CD4-positive, alpha-beta T cell treated with Interleukin-10 for 1 hour (primary cell): ENCODE measurements at regions not wholly inside any gene's neighbourhood (a gene's known extent, or its start where the extent isn't known, plus 50 kb on each side); places are given as distances from the start of the nearest gene placed in this dataset.
A peak's percentile ranks its signal among the peaks of the same experiment; 100 is the strongest.

ENCODE experiments used
- DNase-seq: peaks from one replicate; pipeline ENCODE4 v3.0.0-alpha.2; 2020

DNA sequence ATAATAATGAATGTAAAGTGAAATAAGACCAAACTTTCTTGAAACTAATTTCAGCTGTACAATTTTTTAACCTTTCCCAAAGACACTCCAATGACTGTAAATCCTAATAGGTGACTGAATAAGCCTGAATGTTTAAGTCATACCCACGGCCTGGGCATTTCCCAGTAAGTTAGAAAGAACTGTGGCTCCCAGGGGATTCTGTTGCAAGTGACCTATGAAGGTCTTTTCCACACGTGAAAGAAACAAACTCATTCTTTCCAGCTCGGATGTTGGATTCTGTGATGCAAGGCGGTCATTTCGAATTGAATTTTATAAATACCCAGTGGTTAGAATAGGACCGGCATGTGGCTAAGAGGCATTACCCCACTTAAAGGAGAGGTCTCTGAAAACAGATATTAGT is 1134.4 kb downstream of the GALC start:
- no peak for DNase-seq

DNA sequence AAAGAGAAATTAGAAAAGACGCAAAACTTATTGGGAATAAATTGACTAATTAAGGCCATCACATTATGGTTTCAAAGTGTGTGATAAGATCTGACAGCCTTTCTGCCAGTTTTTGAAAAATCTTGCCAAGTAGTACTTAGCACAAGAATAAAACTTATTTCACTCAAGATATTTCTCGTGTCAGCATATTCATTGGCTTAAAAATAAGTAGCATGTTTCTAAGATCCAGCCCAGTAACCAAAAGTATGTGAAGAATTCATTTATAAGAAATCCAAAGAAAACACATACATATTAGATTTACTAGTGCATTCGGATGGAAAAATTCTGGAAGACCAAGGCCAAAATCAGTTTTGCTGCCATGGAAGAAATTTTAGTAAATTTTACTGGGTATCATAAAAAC is 1135.0 kb downstream of the GALC start:
- DNase-seq: no peak

DNA sequence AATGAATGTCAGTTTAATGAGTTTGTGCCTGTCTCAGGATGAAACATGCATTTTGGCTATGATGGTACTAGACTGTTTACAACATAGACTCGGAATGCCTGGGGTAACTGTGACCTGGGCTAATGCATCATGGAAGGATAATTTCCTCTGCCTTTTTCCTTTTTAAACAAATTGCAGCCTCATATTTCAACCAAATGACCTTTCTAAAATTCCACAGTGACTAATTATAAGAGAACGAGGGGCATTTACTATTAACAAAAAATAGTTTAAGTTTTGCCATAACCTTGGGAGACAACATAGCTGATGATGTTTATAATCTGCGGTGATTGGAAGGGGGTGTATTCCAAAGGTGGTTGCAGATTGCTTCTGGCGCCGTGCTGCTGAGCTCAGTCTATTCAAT is 1140.5 kb downstream of the GALC start:
- no peak for DNase-seq

DNA sequence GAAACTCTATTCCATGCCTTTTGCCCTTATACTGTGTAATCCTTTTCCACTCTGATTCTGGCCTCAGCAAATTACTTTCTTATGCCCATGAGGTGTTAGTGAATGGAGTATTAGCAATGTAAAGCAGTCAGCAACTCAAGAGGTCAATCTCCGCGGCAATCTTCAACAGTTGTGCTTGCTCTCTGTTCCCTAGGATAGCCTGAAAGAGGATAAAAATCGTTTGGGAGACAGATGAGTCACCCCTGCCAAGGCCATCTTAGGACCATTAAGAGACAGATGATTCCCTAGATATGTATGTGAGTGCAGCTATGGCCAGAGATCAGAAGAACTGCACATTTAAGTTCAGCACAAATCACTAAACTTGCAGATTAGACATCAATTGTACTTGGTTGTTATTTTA is 1145.8 kb downstream of the GALC start:
- no peak for DNase-seq

DNA sequence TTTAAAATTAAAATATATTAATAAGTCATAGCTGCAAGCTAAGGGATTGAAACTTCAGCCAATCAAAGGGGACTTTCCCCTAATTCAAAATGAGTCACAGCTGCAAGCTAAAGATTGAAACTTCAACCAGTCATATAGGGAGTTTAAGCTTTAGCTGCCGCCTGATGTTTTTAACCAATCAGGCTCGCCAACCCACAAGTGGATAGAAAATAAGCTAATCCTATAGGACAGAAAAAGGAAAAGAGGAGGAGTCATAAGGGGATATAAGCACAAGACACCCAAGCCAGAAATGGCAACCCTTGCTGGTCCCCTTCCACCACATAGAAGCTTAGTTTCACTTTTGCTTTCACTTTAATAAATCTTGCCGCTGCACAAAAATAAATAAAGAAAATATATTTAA is 1154.6 kb downstream of the GALC start:
- peak; percentile 10 for DNase-seq

DNA sequence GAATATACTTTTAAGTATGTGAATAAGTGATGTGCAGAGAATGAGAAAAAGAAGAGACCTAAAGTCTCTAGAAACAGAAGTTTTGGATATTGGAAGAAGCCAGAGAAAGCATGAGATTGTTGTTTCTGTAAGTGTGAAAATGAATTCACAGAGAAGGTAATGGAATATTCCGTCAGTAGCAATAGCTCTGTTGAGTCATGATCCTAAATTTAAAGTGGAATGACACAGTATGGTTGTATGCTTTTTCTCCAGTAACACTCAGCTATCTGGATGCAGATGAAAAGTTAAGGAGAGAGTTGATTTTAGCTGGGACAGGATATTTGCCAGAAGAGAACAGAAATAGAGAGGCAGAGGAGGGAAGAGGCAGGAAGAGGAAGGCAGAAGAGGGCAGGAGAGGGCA is 1166.3 kb downstream of the GALC start:
- DNase-seq: no peak

DNA sequence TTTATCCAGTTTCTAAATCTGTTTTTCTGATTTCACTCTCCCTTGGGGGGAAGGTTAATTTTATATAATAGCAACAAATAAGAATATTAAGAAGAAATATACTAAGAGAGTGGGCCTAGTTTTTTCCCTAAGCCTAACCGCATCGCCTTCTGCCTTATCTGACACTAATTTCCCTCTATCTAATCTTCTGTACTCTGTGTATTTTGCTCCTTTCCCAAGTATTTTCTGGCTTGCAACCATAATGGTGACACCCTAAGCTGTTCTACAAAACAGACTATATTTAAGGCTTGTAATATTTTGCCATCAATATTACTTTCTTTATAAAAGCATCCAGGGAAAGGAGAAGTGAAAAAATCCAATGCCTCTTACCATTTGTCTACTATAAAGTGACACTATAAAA is 1168.8 kb downstream of the GALC start:
- no peak for DNase-seq

DNA sequence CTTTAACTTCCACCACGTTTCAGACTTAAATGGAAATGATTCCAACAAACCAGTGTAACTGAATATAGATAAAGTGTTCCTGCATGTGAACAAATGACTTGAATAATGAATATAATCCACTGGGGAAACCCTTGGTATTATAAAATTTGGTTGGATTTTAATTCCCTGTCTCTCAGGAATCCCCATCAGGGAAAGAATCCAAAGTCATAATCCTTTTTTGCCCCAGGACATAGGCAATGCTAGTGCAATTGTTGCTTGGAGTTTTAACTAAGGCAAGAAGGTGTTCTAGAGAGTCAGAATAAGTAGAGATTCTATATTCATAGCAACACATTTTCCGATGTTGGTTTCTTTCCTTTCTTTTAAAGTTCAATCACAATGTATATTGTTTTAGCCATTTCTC is 1169.4 kb downstream of the GALC start:
- no peak for DNase-seq

DNA sequence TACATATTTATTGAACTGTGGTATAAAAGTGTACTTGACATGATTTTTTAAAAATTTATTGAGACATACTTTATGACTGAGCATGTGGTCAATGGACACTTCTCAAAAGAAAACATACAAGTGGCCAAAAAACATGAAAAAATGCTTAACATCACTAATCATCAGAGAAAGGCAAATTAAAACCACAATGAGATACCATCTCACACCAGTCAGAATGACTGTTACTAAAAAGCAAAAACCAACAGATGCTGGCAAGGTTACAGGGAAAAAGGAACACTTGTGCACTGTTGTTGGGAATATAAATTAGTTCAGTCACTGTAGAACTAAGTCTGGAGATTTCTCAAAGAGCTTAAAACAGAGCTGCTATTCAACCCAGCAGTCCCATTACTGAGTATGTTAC is 1177.6 kb downstream of the GALC start:
- DNase-seq: no peak

DNA sequence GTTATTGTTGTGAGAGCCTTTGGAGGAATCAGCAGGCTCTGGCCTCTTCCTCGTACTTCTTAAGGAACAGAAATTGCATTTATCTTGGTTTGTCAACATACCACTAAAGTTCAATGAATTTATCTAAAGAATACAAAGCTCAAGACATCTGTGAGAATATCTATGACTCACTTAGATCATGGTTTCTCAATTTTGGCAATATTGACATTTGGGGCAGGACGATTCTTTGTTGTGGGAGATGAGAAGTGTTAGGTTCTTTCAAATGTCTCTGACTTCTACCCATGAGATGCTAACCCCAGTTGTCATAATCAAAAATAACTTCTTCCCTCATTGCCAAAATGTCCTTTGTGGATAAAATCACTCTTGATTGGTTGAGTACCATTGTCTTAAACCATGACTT is 1190.3 kb downstream of the GALC start:
- DNase-seq: no peak

DNA sequence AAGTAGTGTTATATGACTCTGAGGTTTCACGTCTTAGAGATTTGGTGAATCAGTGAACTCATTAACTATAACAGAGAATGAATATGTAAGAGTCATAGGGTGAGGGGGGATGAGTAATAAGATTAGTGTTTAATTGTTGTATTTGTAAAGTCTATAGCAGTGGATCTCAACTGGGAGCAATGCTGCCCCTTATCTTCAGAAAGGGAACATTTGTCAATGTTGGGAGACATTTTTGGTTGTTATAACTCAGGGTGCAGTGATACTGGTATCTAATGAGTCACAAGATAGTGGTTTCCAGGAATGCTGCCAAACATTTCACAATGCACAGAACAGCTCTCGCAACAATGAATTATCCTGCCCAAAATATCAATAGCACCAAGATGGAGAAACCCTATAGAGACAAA is 1193.7 kb downstream of the GALC start:
- no peak for DNase-seq

DNA sequence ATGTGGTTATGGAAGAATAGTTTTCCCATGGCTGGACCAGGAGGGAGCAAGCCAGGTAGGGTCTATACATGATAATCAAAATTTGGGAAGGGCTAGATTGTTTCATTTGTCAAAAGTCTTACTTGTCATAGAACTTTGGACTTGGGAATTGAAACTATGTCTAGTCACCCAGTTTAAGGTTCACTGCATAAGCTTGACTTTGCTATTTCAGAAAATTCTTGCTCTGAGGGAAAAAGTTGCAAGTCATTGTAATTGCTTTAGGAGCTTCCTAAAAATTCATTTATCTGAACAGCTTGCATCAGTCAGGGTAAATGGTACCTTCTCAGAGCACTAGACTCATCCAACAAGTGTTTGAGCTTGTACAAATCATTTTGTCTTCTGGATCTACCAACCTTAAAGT is 1194.7 kb downstream of the GALC start:
- DNase-seq: no peak

DNA sequence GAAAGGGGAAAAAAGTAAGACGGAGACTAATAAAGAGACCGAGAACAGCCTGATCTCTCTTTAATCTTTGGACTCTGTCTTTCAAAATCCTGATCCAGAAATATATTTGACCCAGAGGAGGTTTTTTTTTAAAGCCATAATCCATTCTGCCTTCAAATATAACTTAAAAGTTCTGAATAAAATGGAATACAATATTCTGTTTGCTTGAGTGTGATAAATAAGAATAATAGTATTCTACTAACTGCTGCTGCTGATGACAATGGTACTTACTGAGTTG is 1196.0 kb downstream of the GALC start:
- no peak for DNase-seq

DNA sequence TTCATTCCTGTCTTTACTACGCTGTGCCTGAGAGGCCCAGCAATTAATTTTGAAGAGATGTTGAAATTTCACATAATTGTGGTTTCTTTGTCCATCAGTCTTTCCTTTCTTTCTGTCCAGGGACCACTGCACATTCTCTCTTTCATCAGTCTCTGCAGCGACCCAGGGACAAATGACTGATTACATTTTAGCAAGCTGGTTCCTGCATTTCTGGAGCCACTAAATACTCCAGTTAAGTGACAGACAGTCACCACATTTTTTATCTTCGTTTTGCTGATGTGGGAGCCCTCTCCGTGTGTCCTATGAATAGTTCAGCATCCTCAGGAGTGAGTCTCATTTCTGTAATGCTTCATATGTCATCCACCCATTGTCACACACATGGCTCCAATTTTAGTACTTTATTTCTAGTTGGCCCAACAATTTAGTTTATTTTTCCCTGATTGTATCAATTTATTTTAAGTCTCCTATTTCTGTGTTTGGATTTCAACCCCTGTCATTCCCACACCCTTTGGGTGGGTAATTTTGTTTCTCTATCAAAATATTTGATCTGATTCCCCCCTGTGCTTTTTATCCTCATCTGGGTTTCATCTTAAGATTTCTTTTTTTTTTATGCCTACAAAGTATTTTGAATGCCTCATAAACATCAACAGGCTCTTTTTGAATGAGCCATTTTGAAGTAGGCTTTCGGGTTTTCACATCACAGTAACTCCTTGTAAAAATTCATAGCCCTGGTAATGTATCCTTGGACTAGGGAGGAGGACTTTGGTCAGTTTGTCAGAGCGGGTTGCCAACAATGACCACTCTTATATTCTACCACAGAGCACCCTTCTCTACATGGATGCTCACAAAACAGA is 1196.5 kb downstream of the GALC start:
- no peak for DNase-seq

DNA sequence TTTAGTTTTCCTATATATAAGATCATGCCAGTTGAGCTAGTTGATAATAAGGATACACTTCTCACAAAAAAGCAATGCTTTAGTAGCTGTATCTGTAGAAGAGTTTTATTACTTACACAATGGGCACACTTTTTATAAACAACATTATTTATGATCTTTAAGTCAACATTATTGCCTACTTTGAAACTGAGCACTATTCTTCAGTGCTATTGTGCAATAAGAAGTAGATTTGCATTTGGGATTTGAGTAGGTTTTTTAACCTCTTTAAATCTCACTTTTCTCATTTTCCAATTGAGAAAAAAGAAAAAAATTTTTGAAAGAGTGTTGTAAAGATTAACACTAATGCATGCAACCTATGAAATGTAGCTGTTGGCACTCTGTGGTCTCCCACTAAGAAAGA is 1198.3 kb downstream of the GALC start:
- no peak for DNase-seq

DNA sequence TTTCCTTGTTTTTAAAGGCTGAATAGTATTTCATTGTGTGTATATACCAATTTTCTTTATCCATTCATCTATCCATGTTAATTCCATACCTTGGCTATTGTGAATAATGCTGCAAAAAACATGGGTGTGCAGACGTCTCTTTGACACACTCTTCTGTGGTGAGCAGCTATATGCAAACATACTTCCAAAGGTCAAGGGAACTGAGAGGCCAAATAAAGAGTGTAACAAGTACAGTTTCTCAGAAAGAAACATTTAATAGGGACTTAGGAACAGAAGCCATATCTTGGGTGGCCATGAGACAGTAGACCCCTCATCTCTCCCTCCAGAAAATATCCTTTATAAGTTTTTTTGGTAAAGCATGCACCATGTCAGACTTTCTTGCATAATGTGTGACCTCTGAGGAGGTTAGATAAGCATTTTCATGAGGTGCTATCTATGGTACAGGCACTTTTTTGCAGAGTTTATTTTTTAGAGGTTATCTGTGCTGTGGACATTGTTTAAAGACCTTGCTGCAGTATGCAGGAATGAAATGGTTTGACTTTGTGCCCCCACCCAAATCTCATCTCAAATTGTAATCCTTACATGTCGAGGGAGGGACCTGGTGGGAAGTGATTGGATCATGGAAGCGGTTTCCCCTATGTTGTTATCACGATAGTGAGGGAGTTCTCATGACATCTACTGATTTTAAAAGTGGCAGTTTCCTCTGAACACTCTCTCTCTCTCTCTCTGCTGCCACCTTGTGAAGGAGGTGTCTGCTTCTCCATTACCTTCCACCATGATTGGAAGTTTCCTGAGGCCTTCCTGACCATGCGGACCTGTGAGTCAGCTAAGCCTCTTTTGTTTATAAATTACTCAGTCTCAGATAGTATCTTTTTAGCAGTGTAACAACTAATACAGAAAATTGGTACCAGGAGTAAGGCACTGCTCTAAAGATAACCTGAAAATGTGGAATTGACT is 1202.3 kb downstream of the GALC start:
- DNase-seq: no peak

DNA sequence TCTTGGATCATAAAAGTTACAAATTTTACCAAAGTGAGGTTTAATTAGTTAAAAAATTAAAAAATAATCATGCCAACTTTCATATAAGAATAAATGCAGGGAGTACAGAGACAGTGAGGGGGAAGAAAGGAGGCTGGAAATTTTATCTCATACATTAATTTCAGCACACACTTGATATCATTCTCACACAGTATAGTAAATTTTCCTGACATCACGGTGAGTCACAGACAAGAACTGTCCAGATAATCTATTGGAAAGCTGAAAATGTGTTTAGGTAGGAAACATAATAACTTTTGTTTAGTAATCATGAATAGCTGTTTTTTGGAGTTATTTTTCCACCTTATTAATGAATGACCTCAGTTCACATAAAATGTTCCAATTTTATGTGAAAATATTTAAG is 1204.8 kb downstream of the GALC start:
- DNase-seq: no peak

DNA sequence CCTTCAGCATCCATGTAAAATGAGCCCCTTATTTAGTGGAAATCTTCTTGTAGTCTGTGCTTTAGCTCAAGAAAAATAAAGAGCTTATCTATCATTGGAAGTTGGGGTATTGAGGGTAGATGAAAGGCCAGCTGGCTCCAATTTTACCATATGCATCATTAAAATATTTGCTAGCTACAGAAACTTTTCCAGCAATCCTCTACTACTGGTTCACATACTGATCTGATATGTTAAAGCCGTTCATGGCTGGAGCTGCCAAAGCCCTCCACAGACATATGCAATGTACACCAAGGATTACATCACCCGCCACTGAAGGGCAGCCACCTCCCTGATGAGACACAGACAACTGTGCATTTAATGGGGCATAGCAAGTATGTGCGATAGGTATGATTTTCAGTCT is 1205.3 kb downstream of the GALC start:
- no peak for DNase-seq

DNA sequence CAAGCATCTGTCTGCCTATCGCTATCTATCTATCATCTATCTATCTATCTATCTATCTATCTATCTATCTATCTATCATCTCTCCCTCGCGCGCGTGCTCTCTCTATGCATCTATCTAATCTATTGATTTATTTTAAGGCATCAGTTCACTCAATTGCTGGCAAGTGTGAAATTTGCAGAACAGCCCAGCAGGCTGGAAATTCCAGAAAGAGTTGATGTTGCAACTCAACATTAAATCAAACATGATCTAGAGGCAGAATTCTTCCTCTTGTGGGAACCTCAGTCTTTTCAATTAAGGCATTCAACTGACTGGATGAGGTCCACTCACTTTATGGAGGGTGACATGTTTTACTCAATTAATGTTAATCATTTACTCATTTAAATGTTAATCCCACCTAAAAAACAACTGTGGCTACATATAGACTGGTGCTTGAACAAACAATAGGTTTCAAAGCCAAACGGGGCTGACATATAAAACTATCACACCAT is 1210.8 kb downstream of the GALC start:
- no peak for DNase-seq

DNA sequence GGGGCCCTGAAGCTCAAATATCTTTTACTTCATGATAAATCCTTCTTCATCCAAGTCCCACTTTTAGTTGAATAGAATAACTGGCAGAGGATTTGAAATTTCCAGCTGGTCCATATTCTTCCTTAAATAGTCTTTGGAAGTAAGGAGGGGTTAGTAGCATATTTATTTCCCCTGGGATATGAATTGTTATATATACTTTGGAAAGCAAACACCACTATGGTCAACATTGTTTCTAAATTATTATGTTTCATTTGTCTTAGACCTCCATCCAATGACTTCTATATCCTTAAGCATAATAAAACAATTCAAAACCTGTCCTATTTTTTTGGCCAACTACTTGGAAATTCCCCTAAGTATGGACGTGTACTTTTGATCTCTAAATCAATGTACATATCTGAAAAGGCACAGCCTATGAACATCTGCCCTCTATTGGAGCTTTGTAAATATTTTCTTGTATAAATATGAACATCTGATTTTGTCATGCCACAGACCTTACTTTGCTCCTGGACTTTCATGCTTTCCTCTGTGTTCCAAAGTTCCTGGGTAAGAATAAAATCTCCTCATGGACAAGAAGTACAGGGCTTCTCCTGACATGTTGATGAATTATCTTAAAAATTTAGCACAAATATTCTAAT is 1212.0 kb downstream of the GALC start:
- DNase-seq: no peak

DNA sequence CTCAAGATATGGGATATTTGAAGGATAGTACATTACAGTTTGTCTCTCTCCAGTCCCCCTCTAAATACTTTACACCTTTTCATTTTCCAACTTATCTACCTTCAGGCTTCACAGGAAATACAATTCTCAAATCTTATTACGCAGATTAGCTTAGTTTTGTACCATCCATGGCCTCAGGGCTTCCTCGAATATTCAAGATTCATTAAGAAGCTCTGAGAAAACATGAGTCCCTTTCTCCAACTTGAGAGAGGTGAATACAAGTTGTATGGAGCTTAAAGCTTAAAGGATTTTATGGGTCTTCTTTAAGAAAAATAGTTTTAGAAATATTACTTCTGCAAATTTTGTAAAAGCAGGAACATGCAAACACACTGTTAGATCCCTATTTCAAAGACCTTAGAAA is 1212.5 kb downstream of the GALC start:
- no peak for DNase-seq

DNA sequence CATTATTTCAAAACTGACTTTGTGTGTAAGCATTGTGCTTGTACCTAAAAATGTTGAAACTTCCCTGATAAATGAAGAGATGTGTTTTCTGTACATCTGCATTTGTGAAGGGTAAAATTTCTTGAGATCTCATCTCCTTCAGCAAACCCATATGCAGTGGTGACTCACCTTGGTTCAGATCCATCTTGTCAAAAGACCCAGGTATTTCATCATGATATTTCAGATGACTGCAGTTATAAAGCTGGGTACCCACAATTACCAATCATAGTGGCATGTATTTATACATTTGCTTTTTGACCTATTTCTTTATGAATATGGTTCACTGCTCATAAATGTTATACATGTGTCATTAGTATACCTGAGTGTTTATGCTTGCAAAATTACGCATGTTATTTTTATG is 1213.6 kb downstream of the GALC start:
- no peak for DNase-seq

DNA sequence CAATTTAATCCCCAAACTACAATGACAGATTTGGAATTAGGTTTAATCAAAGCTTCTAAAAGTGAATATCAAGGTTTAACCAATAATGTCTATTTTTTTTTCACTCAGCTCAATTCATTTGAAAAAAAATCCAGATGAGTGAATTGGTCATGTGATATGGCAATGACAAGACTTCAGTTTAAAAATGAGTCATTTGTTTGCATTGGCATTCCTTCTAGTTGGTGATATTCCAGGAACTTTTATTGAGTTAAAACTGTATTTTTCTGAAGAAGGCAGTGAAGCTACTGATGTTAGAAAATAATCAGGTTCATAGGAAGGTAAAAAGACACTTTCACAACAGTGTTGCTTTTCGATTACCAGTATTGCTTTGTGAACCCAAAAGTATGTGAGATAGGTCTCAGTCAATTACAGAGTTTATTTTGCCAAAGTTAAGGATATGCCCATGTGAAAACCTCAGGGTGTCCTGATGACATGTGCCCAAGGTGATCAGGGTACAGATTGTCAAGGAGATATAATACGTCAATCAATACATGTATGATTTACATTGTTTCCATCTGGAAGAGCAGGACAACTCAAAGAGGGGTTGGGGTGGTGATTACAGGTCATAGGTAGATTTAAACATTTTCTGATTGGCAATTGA is 1214.9 kb downstream of the GALC start:
- no peak for DNase-seq
